Karpas-422 (cell line): ENCODE measurements at regions not wholly inside any gene's neighbourhood (a gene's known extent, or its start where the extent isn't known, plus 50 kb on each side); places are given as distances from the start of the nearest gene placed in this dataset.

Experiments
- DNase-seq: peaks from one replicate; pipeline ENCODE4 v3.0.0-alpha.2; 2015
- H2AFZ ChIP-seq: fragments of 200-600 bp; sonication (generic); 2 replicates; pipeline ENCODE4 v1.6.1; 2014; ENCODE audit warnings: antibody characterized with exemption, low read length, mixed read lengths
- H3K27ac ChIP-seq: fragments of 200-600 bp; sonication (generic); 2 replicates; pipeline ENCODE4 v1.5.1; 2014; ENCODE audit warnings: mild to moderate bottlenecking, low read length, moderate library complexity
- H3K27me3 ChIP-seq: fragments of 200-600 bp; sonication (generic); 2 replicates; pipeline ENCODE4 v1.6.1; 2014; ENCODE audit warnings: low read length, mixed read lengths
- H3K36me3 ChIP-seq: fragments of 200-600 bp; sonication (generic); 2 replicates; pipeline ENCODE4 v1.6.1; 2014; ENCODE audit warnings: low read length, mixed read lengths; ENCODE audit not compliant: insufficient read depth
- H3K4me1 ChIP-seq: fragments of 200-600 bp; sonication (generic); 2 replicates; pipeline ENCODE4 v1.6.1; 2014; ENCODE audit warnings: mild to moderate bottlenecking, low read length, mixed read lengths
- H3K4me2 ChIP-seq: fragments of 200-600 bp; sonication (generic); 2 replicates; pipeline ENCODE4 v1.6.1; 2014; ENCODE audit warnings: low read length, low read depth, mild to moderate bottlenecking; ENCODE audit not compliant: poor library complexity, severe bottlenecking
- H3K4me3 ChIP-seq: fragments of 200-600 bp; sonication (generic); 2 replicates; pipeline ENCODE4 v1.5.1; 2014; ENCODE audit warnings: mild to moderate bottlenecking, antibody characterized with exemption, low read length, mixed read lengths
- H3K79me2 ChIP-seq: fragments of 200-600 bp; sonication (generic); 2 replicates; pipeline ENCODE4 v1.6.1; 2014; ENCODE audit warnings: mild to moderate bottlenecking, low read length, mixed read lengths
- H3K9ac ChIP-seq: fragments of 200-600 bp; sonication (generic); 2 replicates; pipeline ENCODE4 v1.6.0; 2014; ENCODE audit warnings: low read length
- H3K9me2 ChIP-seq: fragments of 200-600 bp; sonication (generic), shearing (Covaris generic); replicated peaks from 2 replicates; pipeline ENCODE4 v1.6.0; 2014; ENCODE audit warnings: mild to moderate bottlenecking, low read length, moderate library complexity; ENCODE audit not compliant: insufficient read depth
- H3K9me3 ChIP-seq: fragments of 300-700, 200-600 bp; sonication (generic); 2 replicates; pipeline ENCODE4 v1.6.1; 2014; ENCODE audit warnings: low read length, mixed read lengths
- H4K20me1 ChIP-seq: fragments of 200-600 bp; sonication (generic); 2 replicates; pipeline ENCODE4 v1.6.1; 2014; ENCODE audit warnings: mild to moderate bottlenecking, antibody characterized with exemption, low read length, low read depth; ENCODE audit not compliant: insufficient read depth

DNA sequence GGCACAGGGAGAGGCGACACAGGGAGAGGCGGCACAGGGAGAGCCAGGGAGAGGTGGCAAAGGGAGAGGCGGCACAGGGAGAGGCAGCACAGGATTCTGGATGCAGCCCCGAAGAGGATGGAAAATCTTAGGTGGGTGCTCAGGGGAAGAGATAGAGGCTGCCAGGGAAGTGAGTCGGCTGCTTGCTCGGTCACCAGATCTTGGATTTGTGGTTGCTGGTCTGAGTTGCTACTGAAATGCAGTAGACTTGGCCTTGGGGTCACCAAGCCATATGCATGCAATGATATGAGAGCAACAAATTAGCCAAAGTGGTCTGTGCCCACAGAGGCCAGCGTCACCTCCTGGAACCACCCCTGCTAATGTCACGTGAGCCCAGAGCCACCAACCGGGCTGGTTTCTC, 117.2 kb upstream of the SALL3 start:
- Histone ChIP-seq H3K4me1 (peaks cover 5% of the 10 kb centered on the region; the same call in 1 of the 2 replicates), H3K9me2 (no peaks in the 10 kb centered on the region), H3K79me2 (no peaks in the 10 kb centered on the region), H3K36me3 (no peaks in the 10 kb centered on the region), H3K27me3 (no peaks in the 10 kb centered on the region), H3K4me2 (no peak overlapping the region), H3K9me3 (no peaks in the 10 kb centered on the region), H2AFZ (peak overlapping the region; percentile 39; the same call in 1 of the 2 replicates), H3K27ac (no peak overlapping the region), H4K20me1 (no peaks in the 10 kb centered on the region), H3K9ac (no peak overlapping the region), H3K4me3 (peak overlapping the region; percentile 28; the same call in 1 of the 2 replicates)
- DNase-seq = peak; percentile 47

DNA sequence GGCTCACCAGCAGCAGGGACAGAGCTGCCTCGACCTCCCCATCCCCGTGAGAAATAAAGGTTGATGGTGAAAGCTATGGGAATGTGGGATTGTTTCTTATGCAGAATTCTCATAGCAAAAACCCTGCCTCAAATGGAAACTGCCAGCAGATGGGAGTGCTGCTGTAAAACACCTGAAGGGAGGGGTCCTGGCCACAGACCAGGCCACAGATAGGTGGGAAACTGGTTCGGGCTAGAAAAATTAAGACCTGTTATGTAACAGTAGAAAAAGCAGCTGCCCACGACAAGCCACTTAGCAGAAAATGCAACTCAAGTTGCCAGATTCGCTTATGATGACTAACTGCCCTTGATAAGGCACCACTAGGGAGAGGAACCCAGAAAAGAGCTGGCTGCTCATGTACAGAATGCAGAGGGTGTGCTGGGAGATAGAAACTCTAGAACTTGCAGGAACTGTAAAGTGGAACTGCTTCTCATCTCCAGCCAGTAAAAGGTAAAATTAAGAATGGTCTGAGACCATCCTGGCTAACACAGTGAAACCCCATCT, 114.5 kb upstream of the SALL3 start:
- Histone ChIP-seq H4K20me1 (no peaks in the 10 kb centered on the region), H3K27ac (no peak overlapping the region), H3K9me3 (no peaks in the 10 kb centered on the region), H3K4me1 (peaks cover 5% of the 10 kb centered on the region; the same call in 1 of the 2 replicates), H3K4me3 (no peak overlapping the region), H3K4me2 (no peak overlapping the region), H3K27me3 (no peaks in the 10 kb centered on the region), H3K36me3 (no peaks in the 10 kb centered on the region), H3K9ac (no peak overlapping the region), H2AFZ (no peak overlapping the region), H3K9me2 (no peaks in the 10 kb centered on the region), H3K79me2 (no peaks in the 10 kb centered on the region)
- no peak for DNase-seq

DNA sequence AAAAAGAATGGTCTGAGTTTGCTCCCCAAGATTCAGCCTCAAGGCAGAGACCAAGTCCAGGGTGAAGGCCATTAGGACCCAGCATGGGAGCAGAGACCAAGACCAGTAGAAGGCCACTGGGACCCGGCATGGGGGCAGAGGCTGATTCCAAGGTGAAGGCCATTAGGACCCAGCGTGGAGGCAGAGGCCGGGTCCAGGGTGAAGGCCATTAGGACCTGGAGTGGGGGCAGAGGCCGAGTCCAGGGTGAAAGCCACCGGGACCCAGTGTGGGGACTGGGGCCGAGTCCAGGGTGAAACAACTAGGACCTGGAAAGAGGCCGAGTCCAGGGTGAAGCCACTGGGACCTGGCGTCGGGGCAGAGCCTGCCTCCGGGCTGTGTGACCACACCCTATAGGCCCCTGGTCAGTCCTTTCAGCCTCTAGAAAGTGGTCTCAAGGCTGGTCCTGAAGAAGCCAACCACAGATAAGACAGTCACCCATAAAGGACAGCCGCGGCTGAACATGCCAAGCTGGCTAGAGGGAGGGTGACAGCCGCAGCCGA, 113.8 kb upstream of the SALL3 start:
- DNase-seq = no peak
- no peak overlapping the region for H2AFZ ChIP-seq
- peaks cover 5% of the 10 kb centered on the region; the same call in 1 of the 2 replicates for H3K4me1 ChIP-seq
- H3K4me2 ChIP-seq = no peak overlapping the region
- no peaks in the 10 kb centered on the region for H3K36me3 ChIP-seq
- H3K27ac ChIP-seq = no peak overlapping the region
- H4K20me1 ChIP-seq = no peaks in the 10 kb centered on the region
- H3K9ac ChIP-seq = no peak overlapping the region
- H3K79me2 ChIP-seq = no peaks in the 10 kb centered on the region
- no peak overlapping the region for H3K4me3 ChIP-seq
- no peaks in the 10 kb centered on the region for H3K27me3 ChIP-seq
- H3K9me3 ChIP-seq = no peaks in the 10 kb centered on the region
- no peaks in the 10 kb centered on the region for H3K9me2 ChIP-seq

DNA sequence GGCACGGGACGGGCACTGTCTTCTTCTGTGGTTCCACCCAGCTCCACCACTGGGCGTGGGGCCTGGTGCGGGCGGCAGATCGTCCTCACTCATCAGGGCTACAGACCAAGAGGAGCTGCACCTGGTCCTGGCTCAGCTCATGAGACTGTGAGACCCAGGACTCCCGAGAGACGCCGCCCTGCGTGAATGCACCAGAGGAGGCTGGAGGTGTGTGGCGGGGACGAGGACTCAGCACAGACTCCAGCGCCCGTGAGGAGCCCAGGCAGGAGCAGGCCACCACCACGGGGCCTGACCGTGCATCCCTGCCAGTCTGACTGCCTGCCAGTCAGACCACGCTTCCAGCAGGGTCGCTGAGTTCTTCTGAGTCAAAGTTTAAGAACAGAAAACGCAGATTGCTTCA, 112.5 kb upstream of the SALL3 start:
- H3K9me3 ChIP-seq = no peaks in the 10 kb centered on the region
- H3K36me3 ChIP-seq = no peaks in the 10 kb centered on the region
- no peaks in the 10 kb centered on the region for H3K79me2 ChIP-seq
- no peaks in the 10 kb centered on the region for H4K20me1 ChIP-seq
- H3K9me2 ChIP-seq = no peaks in the 10 kb centered on the region
- peaks cover 5% of the 10 kb centered on the region; the same call in 1 of the 2 replicates for H3K4me1 ChIP-seq
- H3K27ac ChIP-seq = no peak overlapping the region
- H3K4me3 ChIP-seq = no peak overlapping the region
- no peaks in the 10 kb centered on the region for H3K27me3 ChIP-seq
- no peak for DNase-seq
- no peak overlapping the region for H2AFZ ChIP-seq
- no peak overlapping the region for H3K9ac ChIP-seq
- no peak overlapping the region for H3K4me2 ChIP-seq

DNA sequence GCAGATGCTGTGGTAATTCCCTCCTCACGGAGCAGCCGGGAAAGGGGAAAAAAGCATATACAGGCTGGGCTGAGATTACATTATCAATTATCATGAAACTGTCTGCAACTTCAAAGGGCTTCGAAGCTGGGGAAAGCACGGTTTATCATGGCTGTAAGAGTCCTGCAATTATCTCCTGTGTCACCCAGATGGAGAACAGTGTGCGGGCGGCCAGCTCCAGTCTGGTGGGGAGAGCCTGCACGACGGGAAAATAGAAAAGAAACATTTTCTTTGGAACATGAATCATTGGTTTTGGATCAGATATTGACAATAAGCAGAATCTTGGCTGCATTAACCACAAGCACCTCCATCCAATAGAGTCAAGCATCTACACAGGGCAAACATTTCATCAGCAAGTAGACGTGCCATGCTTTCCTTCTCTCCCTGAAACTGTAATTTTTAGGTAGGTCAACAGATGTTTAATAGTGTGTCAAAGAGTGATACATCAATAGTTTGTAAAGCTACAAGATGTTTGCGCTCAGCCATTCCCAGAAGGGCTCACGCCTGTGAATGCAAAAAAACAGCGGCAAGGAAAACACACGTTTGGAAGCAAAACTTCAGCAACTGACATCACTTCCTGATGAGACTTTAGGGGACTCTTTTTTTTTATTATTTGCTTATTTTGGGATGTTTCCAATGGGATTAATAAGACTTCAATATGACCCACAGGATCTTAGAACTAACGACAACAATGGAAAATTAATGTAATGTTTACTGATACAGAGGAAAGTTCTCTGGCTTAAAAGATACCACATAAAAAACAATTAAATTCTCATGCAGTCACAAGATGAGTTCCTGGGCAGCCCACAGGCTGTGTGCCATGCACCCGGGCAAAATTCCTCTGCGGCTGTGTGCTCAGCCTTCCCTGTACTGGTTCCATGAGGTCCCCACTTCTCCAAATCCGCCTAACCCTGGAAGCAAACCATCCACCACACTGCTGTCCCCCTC, 111.0 kb upstream of the SALL3 start:
- no peak overlapping the region for H3K27ac ChIP-seq
- H3K36me3 ChIP-seq = no peaks in the 10 kb centered on the region
- no peaks in the 10 kb centered on the region for H3K4me1 ChIP-seq
- H3K79me2 ChIP-seq = no peaks in the 10 kb centered on the region
- no peak for DNase-seq
- no peak overlapping the region for H3K4me2 ChIP-seq
- H3K9ac ChIP-seq = no peak overlapping the region
- H2AFZ ChIP-seq = no peak overlapping the region
- no peaks in the 10 kb centered on the region for H3K9me2 ChIP-seq
- H4K20me1 ChIP-seq = no peaks in the 10 kb centered on the region
- no peaks in the 10 kb centered on the region for H3K9me3 ChIP-seq
- no peaks in the 10 kb centered on the region for H3K27me3 ChIP-seq
- no peak overlapping the region for H3K4me3 ChIP-seq

DNA sequence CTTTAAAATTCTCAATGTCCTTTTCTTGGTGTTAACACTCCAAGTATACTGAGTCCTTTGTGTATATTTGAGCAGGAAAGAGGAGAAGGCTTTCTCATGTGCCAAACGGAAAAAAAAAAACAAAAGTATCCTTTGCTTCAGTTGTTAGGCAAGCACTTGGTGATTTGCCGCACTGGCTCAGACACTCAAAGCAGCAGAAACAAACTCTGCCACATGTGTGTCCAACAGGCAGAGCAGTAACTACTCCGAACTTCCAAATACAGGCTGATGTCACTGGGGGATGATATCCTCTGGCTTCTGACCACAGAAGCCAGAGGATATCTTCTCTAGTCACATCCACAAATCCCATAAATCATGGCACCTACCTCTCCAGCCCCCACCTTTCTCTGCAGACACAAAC, 108.0 kb upstream of the SALL3 start:
- no peaks in the 10 kb centered on the region for H3K36me3 ChIP-seq
- no peak overlapping the region for H3K4me2 ChIP-seq
- no peaks in the 10 kb centered on the region for H3K27me3 ChIP-seq
- no peaks in the 10 kb centered on the region for H3K9me3 ChIP-seq
- H4K20me1 ChIP-seq = no peaks in the 10 kb centered on the region
- no peaks in the 10 kb centered on the region for H3K9me2 ChIP-seq
- no peak overlapping the region for H3K27ac ChIP-seq
- no peaks in the 10 kb centered on the region for H3K4me1 ChIP-seq
- DNase-seq = no peak
- H3K79me2 ChIP-seq = no peaks in the 10 kb centered on the region
- no peak overlapping the region for H3K9ac ChIP-seq
- H2AFZ ChIP-seq = no peak overlapping the region
- H3K4me3 ChIP-seq = no peak overlapping the region

DNA sequence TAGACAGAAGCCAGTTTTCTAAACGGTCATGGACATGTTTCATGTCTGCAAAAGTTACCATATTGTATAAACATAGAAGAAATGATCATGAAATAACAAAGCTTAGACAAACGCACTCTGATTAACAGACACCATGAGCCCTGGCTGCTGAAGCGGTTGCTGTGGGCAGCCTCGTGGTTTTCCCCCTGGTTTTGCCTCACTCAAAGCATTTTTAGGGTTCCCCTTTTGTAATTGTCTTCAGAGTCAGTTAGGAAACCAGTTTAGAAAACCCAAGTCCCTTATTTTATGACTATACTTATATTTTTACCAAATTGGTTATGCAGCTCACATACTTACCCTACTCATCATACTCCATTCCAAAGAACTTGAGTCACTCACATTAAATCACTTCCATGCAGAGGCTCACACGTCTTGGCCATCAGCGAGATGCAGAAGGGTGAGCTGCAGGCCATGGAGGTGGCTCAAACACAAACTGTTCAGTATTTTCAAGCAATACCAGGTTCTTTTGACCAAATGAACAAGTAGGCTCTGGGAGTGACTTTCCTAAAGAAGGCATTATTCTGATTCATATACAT, 105.6 kb upstream of the SALL3 start:
- H3K36me3 ChIP-seq = no peaks in the 10 kb centered on the region
- no peak overlapping the region for H3K4me2 ChIP-seq
- no peaks in the 10 kb centered on the region for H3K27me3 ChIP-seq
- no peaks in the 10 kb centered on the region for H3K4me1 ChIP-seq
- H4K20me1 ChIP-seq = no peaks in the 10 kb centered on the region
- H2AFZ ChIP-seq = no peak overlapping the region
- H3K79me2 ChIP-seq = no peaks in the 10 kb centered on the region
- H3K27ac ChIP-seq = no peak overlapping the region
- H3K9me2 ChIP-seq = no peaks in the 10 kb centered on the region
- DNase-seq = no peak
- no peak overlapping the region for H3K9ac ChIP-seq
- H3K9me3 ChIP-seq = no peaks in the 10 kb centered on the region
- H3K4me3 ChIP-seq = no peak overlapping the region
